ENCODE measurements at regions not wholly inside any gene's neighbourhood (a gene's known extent, or its start where the extent isn't known, plus 50 kb on each side); places are given as distances from the start of the nearest gene placed in this dataset.

GRCh38 chr2:192278701-192279100 lies 84.0 kb upstream of the TMEFF2 start:
- TF ChIP-seq, protein P1, sequence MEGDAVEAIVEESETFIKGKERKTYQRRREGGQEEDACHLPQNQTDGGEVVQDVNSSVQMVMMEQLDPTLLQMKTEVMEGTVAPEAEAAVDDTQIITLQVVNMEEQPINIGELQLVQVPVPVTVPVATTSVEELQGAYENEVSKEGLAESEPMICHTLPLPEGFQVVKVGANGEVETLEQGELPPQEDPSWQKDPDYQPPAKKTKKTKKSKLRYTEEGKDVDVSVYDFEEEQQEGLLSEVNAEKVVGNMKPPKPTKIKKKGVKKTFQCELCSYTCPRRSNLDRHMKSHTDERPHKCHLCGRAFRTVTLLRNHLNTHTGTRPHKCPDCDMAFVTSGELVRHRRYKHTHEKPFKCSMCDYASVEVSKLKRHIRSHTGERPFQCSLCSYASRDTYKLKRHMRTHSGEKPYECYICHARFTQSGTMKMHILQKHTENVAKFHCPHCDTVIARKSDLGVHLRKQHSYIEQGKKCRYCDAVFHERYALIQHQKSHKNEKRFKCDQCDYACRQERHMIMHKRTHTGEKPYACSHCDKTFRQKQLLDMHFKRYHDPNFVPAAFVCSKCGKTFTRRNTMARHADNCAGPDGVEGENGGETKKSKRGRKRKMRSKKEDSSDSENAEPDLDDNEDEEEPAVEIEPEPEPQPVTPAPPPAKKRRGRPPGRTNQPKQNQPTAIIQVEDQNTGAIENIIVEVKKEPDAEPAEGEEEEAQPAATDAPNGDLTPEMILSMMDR (IDR thresholded peaks at IDR 0.05): no peak
- no peak for TF ChIP-seq POLR2A (IDR thresholded peaks at IDR 0.05)

Data from breast epithelium (tissue), 3 donors.